HCT116 (cell line): ENCODE measurements at regions not wholly inside any gene's neighbourhood (a gene's known extent, or its start where the extent isn't known, plus 50 kb on each side); places are given as distances from the start of the nearest gene placed in this dataset.

Experiments
- ATF3 ChIP-seq: IDR thresholded peaks from 2 replicates; pipeline ENCODE4 v1.6.1; 2012
- EGR1 ChIP-seq: IDR thresholded peaks from 2 replicates; pipeline ENCODE4 v1.6.1; 2012; ENCODE audit warnings: low read depth
- EZH2 ChIP-seq: fragments of 200-600 bp; sonication (generic); IDR thresholded peaks from 2 replicates; pipeline ENCODE4 v1.6.1; 2017; ENCODE audit warnings: antibody characterized with exemption, mixed run types
- EZH2phosphoT487 ChIP-seq: fragments of 200-600 bp; IDR thresholded peaks from 2 replicates; pipeline ENCODE4 v1.6.1; 2018; ENCODE audit warnings: antibody characterized with exemption, borderline replicate concordance
- POLR2AphosphoS5 ChIP-seq: IDR thresholded peaks from 2 replicates; pipeline ENCODE4 v1.6.1; 2011; ENCODE audit warnings: mild to moderate bottlenecking, low read depth, low read length, moderate library complexity
- TCF7L2 ChIP-seq: IDR thresholded peaks from 2 replicates; pipeline ENCODE4 v1.7.0; 2011; ENCODE audit warnings: borderline replicate concordance, inconsistent platforms; ENCODE audit not compliant: insufficient read depth, insufficient read length; ENCODE audit errors: extremely low read depth
- TF ChIP-seq, protein P1 (sequence below): IDR thresholded peaks from 2 replicates; pipeline ENCODE4 v1.6.1; 2012
- TF ChIP-seq, protein P2 (sequence below), 3 experiments: fragments of 200-600 bp in 1 of 3; sonication (generic) in 1 of 3; IDR thresholded peaks in 2 of 3; conservative IDR thresholded peaks in 1 of 3; 2 replicates each; pipeline ENCODE4 v1.5.1; 2012 to 2017; ENCODE audit warnings: low read depth in 2 of 3, low read length in 2 of 3, antibody characterized with exemption in 1 of 3, borderline replicate concordance in 1 of 3, control low read depth in 1 of 3, mild to moderate bottlenecking in 1 of 3, mixed read lengths in 1 of 3, mixed run types in 1 of 3, moderate library complexity in 1 of 3; ENCODE audit not compliant: insufficient read depth in 1 of 3

DNA sequence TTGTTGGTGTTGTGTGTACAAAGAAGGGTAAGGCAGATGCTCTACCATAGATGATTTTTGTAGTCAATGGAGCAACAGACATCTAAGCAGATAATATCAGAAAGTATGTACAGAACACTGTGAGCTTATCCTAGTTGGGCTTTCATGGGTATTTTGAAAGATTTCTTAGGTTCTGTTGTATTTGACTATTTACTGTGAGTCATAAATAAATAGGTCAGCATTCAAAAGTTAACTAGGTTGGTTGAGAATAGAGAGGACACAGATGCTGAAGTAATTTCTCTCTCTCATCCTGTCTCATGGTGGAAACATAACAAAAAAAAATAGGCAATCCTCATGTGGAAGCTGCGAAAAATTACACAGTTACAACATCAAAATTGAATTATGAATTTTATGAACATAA is 413.5 kb downstream of the CCDC91 start:
- TF ChIP-seq POLR2AphosphoS5 (no peak), ATF3 (no peak), TCF7L2 (no peak), EZH2phosphoT487 (no peak), EZH2 (no peak), EGR1 (no peak)
- TF ChIP-seq, protein P1, sequence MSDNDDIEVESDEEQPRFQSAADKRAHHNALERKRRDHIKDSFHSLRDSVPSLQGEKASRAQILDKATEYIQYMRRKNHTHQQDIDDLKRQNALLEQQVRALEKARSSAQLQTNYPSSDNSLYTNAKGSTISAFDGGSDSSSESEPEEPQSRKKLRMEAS = no peak
- TF ChIP-seq, protein P2, sequence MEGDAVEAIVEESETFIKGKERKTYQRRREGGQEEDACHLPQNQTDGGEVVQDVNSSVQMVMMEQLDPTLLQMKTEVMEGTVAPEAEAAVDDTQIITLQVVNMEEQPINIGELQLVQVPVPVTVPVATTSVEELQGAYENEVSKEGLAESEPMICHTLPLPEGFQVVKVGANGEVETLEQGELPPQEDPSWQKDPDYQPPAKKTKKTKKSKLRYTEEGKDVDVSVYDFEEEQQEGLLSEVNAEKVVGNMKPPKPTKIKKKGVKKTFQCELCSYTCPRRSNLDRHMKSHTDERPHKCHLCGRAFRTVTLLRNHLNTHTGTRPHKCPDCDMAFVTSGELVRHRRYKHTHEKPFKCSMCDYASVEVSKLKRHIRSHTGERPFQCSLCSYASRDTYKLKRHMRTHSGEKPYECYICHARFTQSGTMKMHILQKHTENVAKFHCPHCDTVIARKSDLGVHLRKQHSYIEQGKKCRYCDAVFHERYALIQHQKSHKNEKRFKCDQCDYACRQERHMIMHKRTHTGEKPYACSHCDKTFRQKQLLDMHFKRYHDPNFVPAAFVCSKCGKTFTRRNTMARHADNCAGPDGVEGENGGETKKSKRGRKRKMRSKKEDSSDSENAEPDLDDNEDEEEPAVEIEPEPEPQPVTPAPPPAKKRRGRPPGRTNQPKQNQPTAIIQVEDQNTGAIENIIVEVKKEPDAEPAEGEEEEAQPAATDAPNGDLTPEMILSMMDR (IDR thresholded peaks at IDR 0.05 in 2 of 3, conservative IDR thresholded peaks at IDR 0.05 in 1 of 3; ENCODE audit: borderline replicate concordance in 1 of 3, insufficient read depth in 1 of 3, low read depth in 2 of 3, low read length in 2 of 3) = no peak
